GM12891 (cell line): ENCODE measurements at regions not wholly inside any gene's neighbourhood (a gene's known extent, or its start where the extent isn't known, plus 50 kb on each side); places are given as distances from the start of the nearest gene placed in this dataset.

Experiments used
- DNase-seq: peaks from one replicate; pipeline ENCODE4 v3.0.0; 2011; ENCODE audit warnings: low spot score; ENCODE audit not compliant: insufficient read length
- FAIRE-seq: peaks from 2 replicates; lab custom pipeline; 2011; peaks lifted over from hg19 to GRCh38; lab: Jason Lieb, UNC
- PAX5 ChIP-seq: IDR thresholded peaks from 2 replicates; pipeline ENCODE4 v1.6.1; 2011; ENCODE audit warnings: low read length, moderate library complexity, mild to moderate bottlenecking; ENCODE audit not compliant: insufficient read depth, severe bottlenecking
- POLR2A ChIP-seq: IDR thresholded peaks from 2 replicates; pipeline ENCODE4 v1.6.1; 2011; ENCODE audit warnings: low read depth, low read length, control low read depth
- POLR2AphosphoS5 ChIP-seq: IDR thresholded peaks from 2 replicates; pipeline ENCODE4 v1.6.1; 2011; ENCODE audit warnings: low read depth, low read length, control low read depth
- POU2F2 ChIP-seq: IDR thresholded peaks from 2 replicates; pipeline ENCODE4 v1.6.1; 2011; ENCODE audit warnings: low read depth, mild to moderate bottlenecking, control low read depth, low read length, moderate library complexity
- SPI1 ChIP-seq: IDR thresholded peaks from 2 replicates; pipeline ENCODE4 v1.6.1; 2011; ENCODE audit warnings: low read depth, low read length, control low read depth
- TAF1 ChIP-seq: IDR thresholded peaks from 2 replicates; pipeline ENCODE4 v1.6.1; 2011; ENCODE audit warnings: low read depth, low read length, control low read depth

DNA sequence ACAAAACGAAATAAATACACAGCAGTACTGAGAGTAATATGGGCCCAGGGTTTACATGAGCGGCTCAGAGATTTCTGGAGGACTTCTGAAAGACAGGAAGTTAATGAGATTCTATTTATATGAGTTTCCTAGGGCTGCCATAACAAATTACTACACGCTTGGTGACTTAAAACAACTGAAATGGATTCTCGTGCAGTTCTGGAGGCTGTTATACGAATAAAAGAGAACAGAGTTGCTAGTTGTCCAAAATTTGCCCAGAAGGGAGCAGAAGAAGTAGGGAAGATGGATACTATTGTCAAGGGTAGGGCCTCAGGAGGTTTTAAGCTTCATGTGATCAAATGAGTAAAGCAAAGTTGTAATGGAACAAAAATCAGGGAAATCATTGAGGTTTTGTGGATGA lies 173.1 kb upstream of the LYSMD4 start:
- FAIRE-seq (no peak), DNase-seq (no peak)
- TF ChIP-seq SPI1 (no peak), POLR2AphosphoS5 (no peak), POU2F2 (no peak), TAF1 (no peak), PAX5 (no peak), POLR2A (no peak)

DNA sequence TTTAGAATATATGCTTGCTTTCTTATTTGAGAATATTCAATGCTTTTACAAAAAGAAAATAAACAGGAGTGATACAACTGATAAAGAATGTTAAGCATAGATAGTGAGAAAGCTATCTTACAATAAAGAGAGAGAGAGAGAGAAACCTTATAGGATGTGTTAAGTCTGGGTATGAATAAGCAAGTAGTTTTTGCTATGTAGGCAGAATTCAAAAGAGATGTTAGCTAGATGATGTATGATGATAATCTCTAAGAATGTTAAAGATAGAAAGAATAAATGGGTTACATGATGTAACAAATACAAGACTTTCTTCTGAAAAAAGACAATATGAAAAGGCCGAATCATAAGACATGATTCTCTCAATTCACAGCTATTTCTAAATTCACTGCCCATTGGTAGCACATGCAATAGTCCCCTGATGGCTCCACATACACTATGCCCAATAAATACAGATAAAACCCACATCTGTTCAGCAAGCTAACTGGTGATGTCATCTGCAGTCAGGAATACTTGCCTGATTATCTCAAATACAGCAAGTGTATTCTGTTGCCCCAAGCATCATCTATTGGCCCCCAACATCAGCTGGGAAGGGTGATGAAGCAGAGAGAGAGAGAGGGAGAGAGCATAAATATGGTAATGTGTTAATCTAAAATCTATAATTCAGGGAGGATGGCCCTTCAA lies 169.2 kb upstream of the LYSMD4 start:
- FAIRE-seq (no peak), DNase-seq (no peak)
- no peak for TF ChIP-seq SPI1

DNA sequence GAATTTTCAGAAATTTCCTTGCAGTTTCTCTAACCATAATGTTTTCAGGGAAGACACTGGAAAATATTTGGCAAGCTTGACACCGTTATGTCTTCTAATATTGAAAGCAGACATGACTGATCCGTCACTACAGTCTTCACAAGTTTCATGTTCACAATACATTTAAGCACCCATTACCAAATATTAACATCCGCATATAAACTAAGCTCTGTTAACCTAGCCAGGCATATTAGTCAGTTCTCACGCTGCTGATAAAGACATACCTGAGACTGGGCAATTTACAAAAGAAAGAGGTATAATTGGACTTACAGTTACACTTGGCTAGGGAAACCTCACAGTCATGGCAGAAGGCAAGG lies 162.7 kb upstream of the LYSMD4 start:
- no peak for TF ChIP-seq PAX5
- TF ChIP-seq POLR2AphosphoS5: no peak
- TF ChIP-seq TAF1: no peak
- TF ChIP-seq SPI1: no peak
- no peak for TF ChIP-seq POU2F2
- TF ChIP-seq POLR2A: no peak
- FAIRE-seq (no peak), DNase-seq (no peak)

DNA sequence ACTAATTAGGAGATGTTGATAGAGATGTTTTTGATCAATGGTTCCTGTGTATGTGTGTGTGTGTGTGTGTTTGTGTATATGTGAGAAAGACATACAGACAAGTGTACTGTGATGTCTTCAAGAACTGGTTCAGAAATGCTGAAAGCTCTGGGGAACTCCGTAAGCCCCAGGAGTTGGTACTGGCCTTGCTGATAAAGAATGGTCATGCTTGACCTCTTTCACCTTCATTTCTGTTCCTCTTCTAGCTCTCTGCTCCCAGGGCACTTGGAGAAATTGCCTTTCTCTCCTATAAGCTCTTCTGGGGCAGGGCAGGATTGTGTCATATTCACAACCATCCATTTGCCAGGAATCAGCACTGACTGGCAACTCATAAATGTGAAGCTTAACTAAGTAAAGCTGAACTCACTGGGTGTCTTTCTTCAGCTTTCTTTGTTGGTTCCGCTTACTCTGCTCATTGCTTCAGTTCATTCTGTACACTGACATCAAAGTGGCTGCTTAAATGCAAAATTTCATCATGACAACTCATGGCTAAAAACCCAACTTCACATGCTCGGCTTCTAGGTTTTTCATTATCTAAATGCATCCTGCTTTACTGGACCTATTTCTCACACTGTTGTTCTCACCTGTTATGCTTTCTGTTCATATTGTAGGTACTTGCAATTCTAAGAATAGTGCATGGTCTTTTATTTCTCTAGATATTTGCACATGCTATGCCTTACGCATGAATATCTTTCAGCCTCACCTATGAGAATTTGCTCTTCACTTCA lies 162.1 kb upstream of the LYSMD4 start:
- FAIRE-seq (peak; percentile 71), DNase-seq (no peak)
- TF ChIP-seq PAX5 (peak; percentile 86), TAF1 (no peak), SPI1 (peak; percentile 79), POLR2A (no peak)

DNA sequence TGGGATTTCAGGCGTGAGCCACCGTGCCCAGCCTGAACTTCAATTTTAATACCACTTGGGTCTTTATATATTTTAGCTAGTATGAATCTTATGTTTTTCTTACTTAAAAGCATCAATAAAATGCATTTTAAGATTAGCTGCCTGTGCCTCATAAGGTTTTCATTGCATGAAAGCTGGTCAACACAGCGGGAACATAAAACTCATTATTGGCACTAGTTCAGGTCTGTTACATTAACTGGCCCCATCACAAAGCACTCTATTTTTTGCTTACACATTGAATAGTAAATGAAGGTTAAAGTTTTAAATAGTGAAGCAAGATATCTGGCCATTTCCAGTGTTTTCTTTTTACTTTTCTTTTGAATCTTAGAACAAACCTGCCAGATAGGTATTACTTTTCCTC lies 145.6 kb upstream of the LYSMD4 start:
- no peak for TF ChIP-seq POU2F2
- TF ChIP-seq POLR2A: no peak
- TF ChIP-seq TAF1: no peak
- TF ChIP-seq POLR2AphosphoS5: no peak
- TF ChIP-seq PAX5: no peak
- no peak for TF ChIP-seq SPI1
- no peak for DNase-seq
- FAIRE-seq: no peak

DNA sequence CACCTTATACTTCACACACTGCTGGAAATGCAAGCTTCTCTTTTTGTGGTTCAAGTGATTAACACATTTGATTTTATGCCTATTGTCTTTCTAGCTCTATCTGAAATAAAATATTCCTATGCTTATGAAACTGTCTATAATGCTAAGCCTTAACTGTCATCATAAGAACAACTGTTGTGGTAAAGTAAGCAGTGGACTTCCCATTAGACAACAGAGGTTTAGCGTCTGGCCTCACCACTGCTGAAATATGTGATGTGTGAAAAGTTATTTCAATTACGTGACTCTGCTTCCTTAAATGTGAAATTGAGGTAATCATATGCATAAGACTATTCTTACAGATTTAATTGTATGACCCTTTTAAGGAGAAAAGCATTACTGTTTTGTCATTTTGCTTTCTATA lies 140.2 kb upstream of the LYSMD4 start:
- DNase-seq (no peak), FAIRE-seq (no peak)
- no peak for TF ChIP-seq POLR2AphosphoS5
- TF ChIP-seq POU2F2: no peak
- no peak for TF ChIP-seq TAF1
- TF ChIP-seq SPI1: no peak
- no peak for TF ChIP-seq PAX5
- no peak for TF ChIP-seq POLR2A

DNA sequence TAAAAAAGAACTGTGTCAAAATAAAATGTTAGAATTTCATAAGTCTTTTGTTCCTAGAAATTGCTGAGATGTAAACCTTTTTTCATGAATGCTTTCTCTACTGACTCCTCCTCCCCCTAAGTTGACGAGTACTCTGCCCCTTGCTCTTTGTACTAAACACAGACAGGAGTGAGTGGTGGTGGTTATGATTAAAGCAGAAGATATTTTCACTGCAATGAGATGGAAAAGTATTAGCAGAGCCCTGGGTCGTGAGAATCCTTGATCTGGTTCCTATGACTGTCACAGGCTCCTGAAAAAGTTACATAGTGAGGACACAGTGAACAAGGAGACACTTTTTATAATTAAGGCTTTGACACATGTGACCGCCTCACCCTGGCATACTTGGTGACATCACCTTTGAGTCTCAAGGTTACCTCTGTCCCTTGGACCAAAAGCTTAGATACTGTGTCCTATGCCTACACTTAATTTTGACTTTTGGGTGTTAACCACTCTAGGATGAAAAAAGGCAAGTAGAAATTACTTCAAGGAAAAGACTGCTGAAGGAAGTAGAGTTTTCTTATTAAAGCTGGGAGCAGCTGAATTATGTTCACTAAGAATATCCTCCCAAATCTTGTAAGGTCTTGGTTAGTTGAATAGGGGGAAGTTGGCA lies 130.4 kb upstream of the LYSMD4 start:
- FAIRE-seq: no peak
- DNase-seq: no peak
- TF ChIP-seq TAF1 (no peak), PAX5 (no peak), POLR2AphosphoS5 (no peak), POLR2A (no peak), POU2F2 (no peak), SPI1 (no peak)

DNA sequence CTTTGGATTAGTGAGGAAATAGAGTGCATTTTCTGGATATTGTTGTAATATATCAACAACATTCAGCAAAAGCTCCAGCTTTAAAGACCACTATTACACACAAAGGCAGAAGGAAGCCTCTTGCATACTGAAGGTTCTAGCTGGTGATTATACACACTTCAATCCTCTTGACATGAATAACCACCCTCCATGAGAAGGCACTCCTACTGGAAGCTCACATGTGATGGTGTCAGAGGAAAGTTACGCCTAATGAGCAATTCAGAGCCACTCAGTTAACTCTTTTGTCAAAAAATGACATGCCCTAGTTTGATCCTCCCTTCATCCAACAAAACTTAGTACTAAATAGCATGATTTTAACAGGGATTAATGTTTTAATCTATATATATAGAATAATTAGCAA lies 124.6 kb upstream of the LYSMD4 start:
- no peak for FAIRE-seq
- TF ChIP-seq SPI1: no peak
- TF ChIP-seq POLR2AphosphoS5: no peak
- no peak for TF ChIP-seq POLR2A
- no peak for TF ChIP-seq TAF1
- no peak for TF ChIP-seq POU2F2
- TF ChIP-seq PAX5: no peak
- no peak for DNase-seq

DNA sequence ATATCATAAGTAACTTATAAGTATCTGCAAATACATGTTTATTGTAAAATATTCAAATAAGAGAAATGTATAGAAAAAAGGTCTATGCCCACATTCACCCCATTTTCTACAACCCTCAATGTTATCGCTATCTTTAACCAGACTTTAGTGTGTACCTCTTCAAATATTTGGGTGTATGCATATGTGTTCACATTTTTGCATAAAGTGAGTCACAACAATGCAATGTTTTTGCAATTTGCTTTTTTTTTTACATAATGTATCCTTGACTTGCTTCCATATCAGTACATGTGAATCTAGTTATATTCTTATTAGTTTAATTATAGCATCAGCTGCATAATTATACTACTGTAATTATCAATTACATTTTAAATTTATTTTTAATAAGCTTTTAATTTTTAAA lies 117.3 kb upstream of the LYSMD4 start:
- FAIRE-seq (no peak), DNase-seq (no peak)
- TF ChIP-seq POLR2A (no peak), POU2F2 (no peak), SPI1 (no peak)

DNA sequence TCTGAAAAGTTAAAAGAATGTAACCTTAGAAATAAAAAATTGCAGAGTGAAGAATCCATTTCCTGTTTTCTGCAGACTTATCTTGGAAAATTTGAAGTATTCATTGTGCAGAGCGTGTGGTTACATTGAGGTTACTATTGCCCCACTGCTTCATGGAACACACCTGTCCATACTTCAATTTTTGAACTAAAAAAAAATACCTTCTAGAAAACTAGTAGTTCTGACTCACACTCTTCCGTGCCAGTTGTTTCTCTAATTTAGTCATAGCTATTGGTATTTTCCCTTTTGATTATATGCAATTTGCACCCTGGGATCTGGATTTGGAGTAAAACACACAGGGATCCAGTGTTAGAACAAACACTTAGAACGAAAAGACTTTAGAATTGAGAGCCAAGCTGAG lies 111.8 kb upstream of the LYSMD4 start:
- DNase-seq (no peak), FAIRE-seq (no peak)
- TF ChIP-seq POU2F2 (0 out of 2 replicates have a peak, but pooled peaks have one; percentile 17), POLR2AphosphoS5 (no peak), POLR2A (no peak), SPI1 (peak; percentile 17; the same call in 1 of the 2 replicates)
